CD14-positive monocyte (primary cell): ENCODE measurements at regions not wholly inside any gene's neighbourhood (a gene's known extent, or its start where the extent isn't known, plus 50 kb on each side); places are given as distances from the start of the nearest gene placed in this dataset.

ENCODE experiments used
- DNase-seq, 3 donors: peaks; one replicate each; pipeline ENCODE4 v3.0.0-alpha.2; 2011 to 2022
- H2AFZ ChIP-seq: 2 replicates; pipeline ENCODE4 v1.6.0; 2012; ENCODE audit warnings: mild to moderate bottlenecking, low read depth, low read length, inconsistent platforms; ENCODE audit not compliant: insufficient read depth, poor library complexity, severe bottlenecking
- H3K27ac ChIP-seq, 2 donors: 1 replicate in 1 of 2; 2 replicates in 1 of 2; pipeline ENCODE4 v1.5.1; 2012 to 2013; ENCODE audit warnings: low read length in 2 of 2, control low read depth in 1 of 2, inconsistent platforms in 1 of 2, low read depth in 1 of 2, mild to moderate bottlenecking in 1 of 2
- H3K27me3 ChIP-seq, 2 donors: one replicate each; pipeline versions ENCODE4 v1.6.0 to v1.6.1; 2011 to 2013; ENCODE audit warnings: low read length in 2 of 2; ENCODE audit not compliant: control insufficient read depth in 2 of 2, insufficient read depth in 2 of 2
- H3K36me3 ChIP-seq, 2 donors: replicated peaks in 1 of 2; 1 replicate in 1 of 2; 2 replicates in 1 of 2; pipeline versions ENCODE4 v1.5.1 to v1.6.1; 2012 to 2013; ENCODE audit warnings: low read length in 2 of 2, control low read depth in 1 of 2, inconsistent platforms in 1 of 2, mild to moderate bottlenecking in 1 of 2; ENCODE audit not compliant: insufficient read depth in 2 of 2, control insufficient read depth in 1 of 2
- H3K4me1 ChIP-seq, 2 donors: 1 replicate in 1 of 2; 2 replicates in 1 of 2; pipeline versions ENCODE4 v1.5.1 to v1.6.1; 2012 to 2013; ENCODE audit warnings: low read length in 2 of 2, control low read depth in 1 of 2, inconsistent platforms in 1 of 2, mild to moderate bottlenecking in 1 of 2, moderate library complexity in 1 of 2; ENCODE audit not compliant: insufficient read depth in 2 of 2, control insufficient read depth in 1 of 2
- H3K4me2 ChIP-seq: replicated peaks from 2 replicates; pipeline ENCODE3; 2012; ENCODE audit warnings: low read length, moderate library complexity, mild to moderate bottlenecking; ENCODE audit not compliant: poor library complexity, severe bottlenecking; ENCODE audit errors: extremely low read depth
- H3K4me3 ChIP-seq, 3 experiments: fragments of 200-600 bp in 1 of 3; sonication (generic) in 1 of 3; replicated peaks in 1 of 3; 1 replicate in 2 of 3; 2 replicates in 1 of 3; pipeline ENCODE4 v1.5.1; 2011 to 2013; ENCODE audit warnings: low read length in 3 of 3, mild to moderate bottlenecking in 3 of 3, control low read depth in 2 of 3, low read depth in 2 of 3, inconsistent platforms in 1 of 3, moderate library complexity in 1 of 3
- H3K79me2 ChIP-seq: 2 replicates; pipeline ENCODE4 v1.6.0; 2012; ENCODE audit warnings: mild to moderate bottlenecking, control low read depth, inconsistent platforms, low read length, moderate library complexity; ENCODE audit not compliant: insufficient read depth
- H3K9ac ChIP-seq: 2 replicates; pipeline ENCODE4 v1.6.0; 2017; ENCODE audit warnings: low read length, mild to moderate bottlenecking; ENCODE audit not compliant: insufficient read depth, poor library complexity, severe bottlenecking
- H3K9me3 ChIP-seq, 2 donors: replicated peaks in 1 of 2; 1 replicate in 1 of 2; 2 replicates in 1 of 2; pipeline versions ENCODE4 v1.5.1 to v1.6.1; 2012 to 2013; ENCODE audit warnings: low read length in 2 of 2, control low read depth in 1 of 2; ENCODE audit not compliant: control insufficient read depth in 1 of 2, insufficient read depth in 1 of 2
- H4K20me1 ChIP-seq: 2 replicates; pipeline ENCODE4 v1.6.0; 2012; ENCODE audit warnings: mild to moderate bottlenecking, low read length, control low read depth, moderate library complexity; ENCODE audit not compliant: insufficient read depth
- H3K27ac Mint-ChIP-seq, 7 donors: one replicate each; pipeline ENCODE4 v1.8.0; 2020; ENCODE audit warnings: mild to moderate bottlenecking in 7 of 7, mixed read lengths in 7 of 7, moderate library complexity in 6 of 7, inconsistent platforms in 2 of 7
- H3K27me3 Mint-ChIP-seq, 3 donors: one replicate each; pipeline ENCODE4 v1.8.0; 2021 to 2022; ENCODE audit warnings: low read depth in 3 of 3, mild to moderate bottlenecking in 3 of 3, mixed read lengths in 3 of 3, moderate library complexity in 3 of 3, inconsistent platforms in 1 of 3
- H3K36me3 Mint-ChIP-seq, 2 donors: one replicate each; pipeline ENCODE4 v1.8.0; 2020; ENCODE audit warnings: mixed read lengths in 2 of 2, inconsistent platforms in 1 of 2, mild to moderate bottlenecking in 1 of 2
- H3K4me1 Mint-ChIP-seq: one replicate; pipeline ENCODE4 v1.8.0; 2020; ENCODE audit warnings: mild to moderate bottlenecking, mixed read lengths
- H3K4me3 Mint-ChIP-seq, 2 donors: one replicate each; pipeline ENCODE4 v1.8.0; 2020; ENCODE audit warnings: mild to moderate bottlenecking in 2 of 2, mixed read lengths in 2 of 2, moderate library complexity in 1 of 2
- H3K9me3 Mint-ChIP-seq, 7 donors: one replicate each; pipeline ENCODE4 v1.8.0; 2020 to 2022; ENCODE audit warnings: mixed read lengths in 7 of 7, mild to moderate bottlenecking in 6 of 7, moderate library complexity in 6 of 7, inconsistent platforms in 2 of 7
- CTCF ChIP-seq: fragments of 200-600 bp; IDR thresholded peaks from one replicate; pipeline ENCODE4 v1.8.0; 2022; ENCODE audit warnings: antibody characterized with exemption, mild to moderate bottlenecking
- WGBS: methylation state at CpG from one replicate; pipeline ENCODE4 v1.1.5; 2013; ENCODE audit warnings: missing lambda C conversion rate; ENCODE audit not compliant: insufficient coverage; 5-methylcytosine and 5-hydroxymethylcytosine counted together
- intact Hi-C, 2 donors: fragments of 100-400 bp; cut with micrococcal nuclease; formaldehyde crosslinking; loops; one replicate each; pipeline versions ENCODE4 v1.15.0 to v1.15.1; 2023

- H3K9me3 Mint-ChIP-seq, result peaks cover 0 to 3% (median under 1%) of the 10 kb centered on the region in 7 donors
- no peak for TF ChIP-seq CTCF
- Histone ChIP-seq H2AFZ (no peak overlapping the region), H3K9me3 (no peaks in the 10 kb centered on the region), H3K4me1 (peaks cover 0 to 3% of the 10 kb centered on the region in 2 donors), H3K27me3 (no peaks in the 10 kb centered on the region), H3K79me2 (no peaks in the 10 kb centered on the region), H3K9ac (no peak overlapping the region), H3K27ac (no peak overlapping the region), H3K4me3 (no peak overlapping the region), H3K36me3 (no peaks in the 10 kb centered on the region), H3K4me2 (no peak overlapping the region), H4K20me1 (no peaks in the 10 kb centered on the region)
- no peaks in the 10 kb centered on the region for H3K36me3 Mint-ChIP-seq
- no peak for DNase-seq
- intact Hi-C loops, result no loop called here
- H3K4me3 Mint-ChIP-seq, result no peak overlapping the region
- no peak overlapping the region for H3K27ac Mint-ChIP-seq
- H3K27me3 Mint-ChIP-seq, result peaks cover 0 to 3% (median 0%) of the 10 kb centered on the region in 3 donors
- H3K4me1 Mint-ChIP-seq, result peaks cover 12% of the 10 kb centered on the region
Observed at GRCh38 chr9:73014011-73014410, 61.2 kb upstream of the ALDH1A1 start.

GRCh38 chr9:73011956-73012355 lies 59.1 kb upstream of the ALDH1A1 start:
- Histone ChIP-seq H3K27me3 (no peaks in the 10 kb centered on the region), H2AFZ (no peak overlapping the region), H3K4me3 (no peak overlapping the region), H3K4me1 (peaks cover 7 to 8% of the 10 kb centered on the region in 2 donors), H3K36me3 (no peaks in the 10 kb centered on the region), H3K9ac (no peak overlapping the region), H3K27ac (no peak overlapping the region), H4K20me1 (no peaks in the 10 kb centered on the region), H3K9me3 (no peaks in the 10 kb centered on the region), H3K79me2 (no peaks in the 10 kb centered on the region), H3K4me2 (no peak overlapping the region)
- Mint-ChIP-seq H3K4me3 (no peak overlapping the region), H3K27me3 (peaks cover 0 to 3% (median 0%) of the 10 kb centered on the region in 3 donors), H3K27ac (no peak overlapping the region), H3K9me3 (no peaks in the 10 kb centered on the region), H3K4me1 (peaks cover 25% of the 10 kb centered on the region), H3K36me3 (no peaks in the 10 kb centered on the region)
- no peak for TF ChIP-seq CTCF
- no peak for DNase-seq
- WGBS, result no CpG with 5 or more reads among the region's 2 CpGs
- intact Hi-C loops, result no loop called here
